Trophoblast cell (in vitro differentiated cells and primary cell): ENCODE measurements at regions not wholly inside any gene's neighbourhood (a gene's known extent, or its start where the extent isn't known, plus 50 kb on each side); places are given as distances from the start of the nearest gene placed in this dataset.

Experiments
- DNase-seq, 2 donors: peaks; one replicate each; pipeline ENCODE4 v3.0.0-alpha.2; 2016
- H2AFZ ChIP-seq: 2 replicates; pipeline ENCODE4 v1.6.1; 2013; ENCODE audit warnings: low read length, moderate library complexity, mild to moderate bottlenecking; ENCODE audit not compliant: insufficient read depth, poor library complexity
- H2AK5ac ChIP-seq: 2 replicates; pipeline ENCODE4 v1.6.1; 2013; ENCODE audit warnings: mild to moderate bottlenecking, low read length
- H2BK120ac ChIP-seq: 2 replicates; pipeline ENCODE4 v1.6.1; 2013; ENCODE audit warnings: low read length, mild to moderate bottlenecking, moderate library complexity; ENCODE audit not compliant: insufficient read depth, poor library complexity
- H2BK12ac ChIP-seq: 2 replicates; pipeline ENCODE4 v1.6.1; 2013; ENCODE audit warnings: mild to moderate bottlenecking, low read length, moderate library complexity
- H2BK5ac ChIP-seq: 2 replicates; pipeline ENCODE4 v1.6.1; 2013; ENCODE audit warnings: low read length, low read depth, moderate library complexity, mild to moderate bottlenecking; ENCODE audit not compliant: poor library complexity
- H3K14ac ChIP-seq: 2 replicates; pipeline ENCODE4 v1.6.1; 2013; ENCODE audit warnings: mild to moderate bottlenecking, low read length
- H3K18ac ChIP-seq: 2 replicates; pipeline ENCODE4 v1.6.1; 2013; ENCODE audit warnings: mild to moderate bottlenecking, low read length
- H3K23ac ChIP-seq: 2 replicates; pipeline ENCODE4 v1.6.1; 2013; ENCODE audit warnings: low read length
- H3K27ac ChIP-seq: 2 replicates; pipeline ENCODE4 v1.5.1; 2013; ENCODE audit warnings: low read depth, mild to moderate bottlenecking, inconsistent platforms, low read length, moderate library complexity
- H3K27me3 ChIP-seq: 2 replicates; pipeline ENCODE4 v1.6.1; 2013; ENCODE audit warnings: inconsistent platforms, mild to moderate bottlenecking, low read length, moderate library complexity; ENCODE audit not compliant: insufficient read depth
- H3K36me3 ChIP-seq, 2 experiments: 1 replicate in 1 of 2; 2 replicates in 1 of 2; pipeline ENCODE4 v1.6.1; 2013; ENCODE audit warnings: low read length in 2 of 2, mild to moderate bottlenecking in 2 of 2, moderate library complexity in 1 of 2; ENCODE audit not compliant: insufficient read depth in 2 of 2, control insufficient read depth in 1 of 2
- H3K4ac ChIP-seq: 2 replicates; pipeline ENCODE4 v1.6.1; 2013; ENCODE audit warnings: low read depth, mild to moderate bottlenecking, low read length, moderate library complexity
- H3K4me1 ChIP-seq, 2 experiments: 1 replicate in 1 of 2; 2 replicates in 1 of 2; pipeline ENCODE4 v1.6.1; 2013; ENCODE audit warnings: low read length in 2 of 2, mild to moderate bottlenecking in 2 of 2, moderate library complexity in 1 of 2; ENCODE audit not compliant: insufficient read depth in 2 of 2, control insufficient read depth in 1 of 2
- H3K4me2 ChIP-seq: 2 replicates; pipeline ENCODE4 v1.6.1; 2013; ENCODE audit warnings: inconsistent platforms, mild to moderate bottlenecking, low read length, moderate library complexity
- H3K4me3 ChIP-seq: 2 replicates; pipeline ENCODE4 v1.5.1; 2013; ENCODE audit warnings: mild to moderate bottlenecking, low read depth, low read length, inconsistent platforms
- H3K79me1 ChIP-seq: one replicate; pipeline ENCODE4 v1.6.1; 2013; ENCODE audit warnings: low read length
- H3K79me2 ChIP-seq: 2 replicates; pipeline ENCODE4 v1.6.1; 2013; ENCODE audit warnings: low read length, mild to moderate bottlenecking; ENCODE audit not compliant: control insufficient read depth, insufficient read depth, poor library complexity
- H3K9ac ChIP-seq: 2 replicates; pipeline ENCODE4 v1.6.1; 2013; ENCODE audit warnings: mild to moderate bottlenecking, low read length
- H3K9me3 ChIP-seq: 2 replicates; pipeline ENCODE4 v1.6.1; 2013; ENCODE audit warnings: low read depth, mild to moderate bottlenecking, control low read depth, inconsistent platforms, low read length; ENCODE audit not compliant: insufficient read depth
- H4K12ac ChIP-seq: 2 replicates; pipeline ENCODE4 v1.6.1; 2013; ENCODE audit warnings: low read depth, mild to moderate bottlenecking, low read length, moderate library complexity
- H4K8ac ChIP-seq: 2 replicates; pipeline ENCODE4 v1.6.1; 2013; ENCODE audit warnings: low read depth, mild to moderate bottlenecking, low read length, moderate library complexity
- H4K91ac ChIP-seq: one replicate; pipeline ENCODE4 v1.6.1; 2013; ENCODE audit warnings: low read depth, mild to moderate bottlenecking, low read length, moderate library complexity
- WGBS: extraction: QIAGEN DNeasy Blood & Tissue Kit; methylation state at CpG from one replicate; pipeline ENCODE4 v1.1.7; 2013; ENCODE audit warnings: missing lambda C conversion rate; ENCODE audit not compliant: insufficient read length, insufficient coverage; ENCODE audit errors: extremely low coverage; 5-methylcytosine and 5-hydroxymethylcytosine counted together

DNA sequence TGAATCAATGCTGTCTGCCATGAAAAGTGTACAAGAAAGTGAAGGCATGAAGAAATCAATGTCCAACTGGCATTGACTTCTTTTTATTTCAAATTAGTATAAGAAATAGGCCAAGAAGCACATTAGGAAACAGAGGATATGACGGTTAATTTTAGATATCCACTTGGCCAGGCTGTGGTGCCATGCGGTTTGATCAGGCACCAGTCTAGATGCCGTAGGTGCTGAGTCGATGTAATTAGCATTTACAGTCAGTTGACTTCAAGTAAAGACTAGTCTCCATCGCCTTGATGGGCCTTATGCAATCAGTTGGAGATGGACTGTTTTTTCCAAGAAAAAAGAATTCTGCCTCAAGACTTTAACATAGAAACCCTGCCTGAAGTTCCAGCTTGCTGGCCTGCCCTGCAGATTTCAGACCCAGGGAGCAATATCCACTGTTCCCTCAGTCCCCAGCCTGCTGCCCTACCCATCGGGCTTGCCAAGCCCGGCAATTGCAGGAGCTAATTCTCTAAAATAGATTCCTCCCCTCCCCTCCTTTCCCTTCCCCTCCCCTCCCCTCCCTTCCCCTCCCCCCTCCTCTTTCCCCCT lies 120.5 kb upstream of the PEG3 start:
- WGBS: no CpG with 5 or more reads among the region's 7 CpGs
- Histone ChIP-seq H3K4me1 (peaks cover 2 to 3% of the 10 kb centered on the region in 2 experiments), H3K4me2 (no peak overlapping the region), H3K79me2 (no peaks in the 10 kb centered on the region), H3K9ac (no peak overlapping the region), H3K14ac (no peak overlapping the region), H3K4me3 (no peak overlapping the region), H2AFZ (no peak overlapping the region), H4K91ac (peak overlapping the region; percentile 74), H3K4ac (no peak overlapping the region), H4K12ac (no peak overlapping the region), H2BK5ac (no peak overlapping the region), H2AK5ac (no peak overlapping the region), H3K9me3 (peaks cover 15% of the 10 kb centered on the region), H2BK12ac (no peak overlapping the region), H3K79me1 (no peaks in the 10 kb centered on the region), H3K18ac (no peak overlapping the region), H3K23ac (no peak overlapping the region), H2BK120ac (no peak overlapping the region), H3K27me3 (peaks cover 2% of the 10 kb centered on the region), H3K36me3 (no peaks in the 10 kb centered on the region), H4K8ac (no peak overlapping the region), H3K27ac (peak overlapping the region; percentile 61)
- DNase-seq: peak in 1 of 2 donors; percentile 54

GRCh38 chr19:56964410-56964920 lies 123.9 kb upstream of the PEG3 start:
- Histone ChIP-seq H3K9ac (no peak overlapping the region), H4K8ac (no peak overlapping the region), H3K4me2 (no peak overlapping the region), H2AK5ac (no peak overlapping the region), H3K4me3 (no peak overlapping the region), H3K79me2 (no peaks in the 10 kb centered on the region), H2AFZ (no peak overlapping the region), H3K9me3 (peaks cover 18% of the 10 kb centered on the region), H3K27me3 (peaks cover 2% of the 10 kb centered on the region), H3K79me1 (peaks cover 2% of the 10 kb centered on the region), H4K91ac (no peak overlapping the region), H2BK5ac (no peak overlapping the region), H2BK120ac (no peak overlapping the region), H4K12ac (no peak overlapping the region), H3K4ac (no peak overlapping the region), H3K4me1 (peaks cover 2 to 8% of the 10 kb centered on the region in 2 experiments), H3K36me3 (no peaks in the 10 kb centered on the region), H3K27ac (no peak overlapping the region), H3K18ac (no peak overlapping the region), H2BK12ac (no peak overlapping the region), H3K23ac (no peak overlapping the region), H3K14ac (no peak overlapping the region)
- peak in 1 of 2 donors; percentile 51 for DNase-seq
- no CpG with 5 or more reads among the region's 8 CpGs for WGBS

GRCh38 chr19:56966225-56966696 lies 125.7 kb upstream of the PEG3 start:
- Histone ChIP-seq H2BK5ac (no peak overlapping the region), H2BK12ac (no peak overlapping the region), H3K27me3 (peaks cover 2% of the 10 kb centered on the region), H3K27ac (no peak overlapping the region), H3K9ac (no peak overlapping the region), H3K18ac (no peak overlapping the region), H3K4me3 (no peak overlapping the region), H3K4me1 (peaks cover 0 to 6% of the 10 kb centered on the region in 2 experiments), H3K36me3 (no peaks in the 10 kb centered on the region), H4K12ac (no peak overlapping the region), H4K8ac (no peak overlapping the region), H3K79me1 (peaks cover 2% of the 10 kb centered on the region), H3K9me3 (peaks cover 21% of the 10 kb centered on the region), H2AFZ (no peak overlapping the region), H4K91ac (no peak overlapping the region), H3K4ac (no peak overlapping the region), H2BK120ac (peak overlapping the region; percentile 20), H3K23ac (no peak overlapping the region), H2AK5ac (no peak overlapping the region), H3K14ac (no peak overlapping the region), H3K79me2 (no peaks in the 10 kb centered on the region), H3K4me2 (no peak overlapping the region)
- DNase-seq: peak; percentile 12 to 43
- WGBS: no CpG with 5 or more reads among the region's 17 CpGs

DNA sequence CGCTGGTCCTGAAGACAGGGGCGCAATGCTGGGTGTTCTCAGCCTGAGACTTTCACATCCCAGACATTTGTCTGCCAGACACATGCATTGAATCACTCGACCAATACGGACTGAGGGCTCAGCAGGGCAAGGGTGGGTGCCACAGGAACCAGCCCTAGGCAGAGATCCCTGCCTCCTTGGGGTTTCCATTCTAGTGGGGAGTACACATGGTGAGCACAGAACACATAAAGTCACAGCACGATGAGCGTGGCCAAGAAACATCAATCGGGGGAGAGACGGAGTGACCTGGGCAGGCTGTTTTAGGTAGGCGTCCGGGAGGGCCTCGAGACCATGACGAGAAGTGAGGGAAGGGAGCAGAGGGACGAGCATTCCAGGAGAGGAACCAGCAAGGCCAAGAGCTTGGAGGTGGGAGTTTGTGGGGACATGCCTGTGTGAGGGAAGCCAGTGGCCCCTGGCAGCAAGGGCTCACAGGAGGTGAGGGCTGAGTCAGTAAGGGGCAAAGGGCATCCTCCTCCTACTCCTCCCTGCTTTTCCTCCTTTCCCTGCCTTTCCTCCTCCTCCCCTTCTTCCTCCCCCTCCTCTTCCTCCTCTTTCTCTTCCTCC lies 126.3 kb upstream of the PEG3 start:
- WGBS: no CpG with 5 or more reads among the region's 13 CpGs
- no peak overlapping the region for H4K12ac ChIP-seq
- no peak overlapping the region for H2BK5ac ChIP-seq
- H3K27ac ChIP-seq: no peak overlapping the region
- H4K8ac ChIP-seq: no peak overlapping the region
- H3K27me3 ChIP-seq: peaks cover 2% of the 10 kb centered on the region
- no peak overlapping the region for H4K91ac ChIP-seq
- no peak overlapping the region for H2AFZ ChIP-seq
- DNase-seq: no peak
- H3K4me2 ChIP-seq: no peak overlapping the region
- H3K18ac ChIP-seq: no peak overlapping the region
- H2AK5ac ChIP-seq: no peak overlapping the region
- no peak overlapping the region for H2BK120ac ChIP-seq
- H3K4ac ChIP-seq: no peak overlapping the region
- no peak overlapping the region for H3K9ac ChIP-seq
- H3K23ac ChIP-seq: no peak overlapping the region
- H3K79me1 ChIP-seq: peaks cover 2% of the 10 kb centered on the region
- no peaks in the 10 kb centered on the region for H3K36me3 ChIP-seq
- H3K9me3 ChIP-seq: peaks cover 24% of the 10 kb centered on the region
- no peak overlapping the region for H3K4me3 ChIP-seq
- H3K4me1 ChIP-seq: peaks cover 0 to 6% of the 10 kb centered on the region in 2 experiments
- no peak overlapping the region for H3K14ac ChIP-seq
- H3K79me2 ChIP-seq: no peaks in the 10 kb centered on the region
- peak overlapping the region; percentile 65 for H2BK12ac ChIP-seq
